K562 (cell line): ENCODE measurements at regions not wholly inside any gene's neighbourhood (a gene's known extent, or its start where the extent isn't known, plus 50 kb on each side); places are given as distances from the start of the nearest gene placed in this dataset.

Experiments used
- ATAC-seq: fragments of 200-7000 bp; cut with Tn5 transposase; 3 replicates; pipeline ENCODE4 v1.9.1; 2020; ENCODE audit warnings: moderate library complexity
- BruUV-seq: library from RNA; stranded (reverse); fragments of 400-500 nt; replicated peaks from 2 replicates; lab custom pipeline; 2021; lab: Mats Ljungman, UMichigan
- CTCF ChIA-PET: fragments of 300-600 bp; formaldehyde crosslinking; extraction: SDS; loops from one replicate; lab custom pipeline; 2021; ENCODE audit warnings: low intra/inter-chr PET ratio; lab: Yijun Ruan, JAX
- POLR2A ChIA-PET: fragments of 300-600, 350-650 bp; sonication (Branson Sonifier 250); formaldehyde crosslinking; extraction: SDS; loops from one replicate; lab custom pipeline; 2021; ENCODE audit warnings: antibody characterized with exemption, inconsistent platforms; lab: Yijun Ruan, JAX
- DNase-seq, 4 experiments: peaks; one replicate each; pipeline versions ENCODE4 v3.0.0 to v3.0.0-alpha.2; 2011 to 2018; ENCODE audit warnings: low spot score in 3 of 4, mixed read lengths in 3 of 4; ENCODE audit errors: extremely low read depth in 1 of 4
- FAIRE-seq: peaks from 2 replicates; lab custom pipeline; 2011; peaks lifted over from hg19 to GRCh38; lab: Jason Lieb, UNC
- H2AFZ ChIP-seq: 2 replicates; pipeline ENCODE4 v1.6.0; 2011; ENCODE audit warnings: low read depth, low read length, control low read depth, inconsistent platforms
- H3K27ac ChIP-seq: fragments of 200-600 bp; 3 replicates; pipeline ENCODE4 v1.8.0; 2011; ENCODE audit warnings: low read depth, mild to moderate bottlenecking, control low read depth, inconsistent platforms, low read length, moderate library complexity, mixed read lengths; ENCODE audit errors: extremely low read depth
- H3K27me3 ChIP-seq, 2 experiments: fragments of 300-600 bp in 1 of 2; 2 replicates in 1 of 2; 3 replicates in 1 of 2; pipeline versions ENCODE4 v1.6.0 to v1.8.0; 2011; ENCODE audit warnings: inconsistent platforms in 2 of 2, low read length in 2 of 2, mild to moderate bottlenecking in 1 of 2, mixed read lengths in 1 of 2, moderate library complexity in 1 of 2; ENCODE audit not compliant: control insufficient read depth in 2 of 2, insufficient read depth in 2 of 2
- H3K36me3 ChIP-seq: fragments of 300-600 bp; 3 replicates; pipeline ENCODE4 v1.8.0; 2011; ENCODE audit warnings: mild to moderate bottlenecking, low read length, inconsistent platforms; ENCODE audit not compliant: control insufficient read depth, insufficient read depth
- H3K4me1 ChIP-seq, 2 experiments: fragments of 200-600 bp in 1 of 2; replicated peaks in 1 of 2; 2 replicates in 1 of 2; 3 replicates in 1 of 2; pipeline versions ENCODE4 v1.5.1 to v1.8.0; 2011; ENCODE audit warnings: inconsistent platforms in 2 of 2, low read length in 2 of 2, mild to moderate bottlenecking in 1 of 2, mixed read lengths in 1 of 2, moderate library complexity in 1 of 2; ENCODE audit not compliant: control insufficient read depth in 2 of 2, insufficient read depth in 2 of 2
- H3K4me2 ChIP-seq: 2 replicates; pipeline ENCODE4 v1.6.1; 2011; ENCODE audit warnings: low read length, control low read depth, inconsistent platforms, mixed read lengths; ENCODE audit not compliant: insufficient read depth
- H3K4me3 ChIP-seq: fragments of 200-600 bp; sonication (generic), shearing (Covaris generic); 2 replicates; pipeline ENCODE4 v1.5.1; 2016; ENCODE audit warnings: control low read depth, inconsistent platforms
- H3K79me2 ChIP-seq: fragments of 200-600 bp; 3 replicates; pipeline ENCODE4 v1.8.0; 2011; ENCODE audit warnings: low read length, inconsistent platforms; ENCODE audit not compliant: control insufficient read depth, insufficient read depth
- H3K9ac ChIP-seq, 2 experiments: 2 replicates each; pipeline versions ENCODE4 v1.6.0 to v1.6.1; 2011; ENCODE audit warnings: low read depth in 2 of 2, low read length in 2 of 2, control low read depth in 1 of 2, inconsistent platforms in 1 of 2, mild to moderate bottlenecking in 1 of 2, mixed read lengths in 1 of 2; ENCODE audit not compliant: insufficient read depth in 1 of 2
- H3K9me1 ChIP-seq: one replicate; pipeline ENCODE4 v1.6.0; 2011; ENCODE audit warnings: inconsistent platforms, mild to moderate bottlenecking, low read length, moderate library complexity; ENCODE audit not compliant: control insufficient read depth, insufficient read depth
- H3K9me3 ChIP-seq: replicated peaks from 2 replicates; pipeline ENCODE4 v1.5.1; 2011; ENCODE audit warnings: low read depth, low read length, inconsistent platforms; ENCODE audit not compliant: control insufficient read depth, insufficient read depth
- H4K20me1 ChIP-seq: replicated peaks from 2 replicates; pipeline ENCODE4 v1.6.1; 2011; ENCODE audit warnings: low read length, inconsistent platforms, mixed read lengths; ENCODE audit not compliant: control insufficient read depth, insufficient read depth
- ARID3B ChIP-seq: fragments of 250-450 bp; sonication (Bioruptor Pico); IDR thresholded peaks from 2 replicates; pipeline ENCODE4 v1.4.0; 2020; ENCODE audit warnings: borderline replicate concordance
- CCNT2 ChIP-seq: IDR thresholded peaks from 2 replicates; pipeline ENCODE4 v1.6.1; 2011; ENCODE audit warnings: borderline replicate concordance, low read depth, mild to moderate bottlenecking, moderate library complexity, mixed read lengths, low read length; ENCODE audit not compliant: insufficient read length; ENCODE audit errors: extremely low read depth
- CHD2 ChIP-seq: IDR thresholded peaks from 2 replicates; pipeline ENCODE4 v1.6.1; 2011; ENCODE audit warnings: low read depth, low read length
- ELK3 ChIP-seq: fragments of 450-650 bp; formaldehyde crosslinking; IDR thresholded peaks from 2 replicates; pipeline ENCODE4 v1.4.0; 2020; ENCODE audit warnings: mild to moderate bottlenecking
- EP400 ChIP-seq: fragments of 450-650 bp; IDR thresholded peaks from 2 replicates; pipeline ENCODE4 v1.6.1; 2017; ENCODE audit warnings: antibody characterized with exemption, mild to moderate bottlenecking, moderate library complexity
- HMGN3 ChIP-seq: IDR thresholded peaks from 2 replicates; pipeline ENCODE4 v1.6.1; 2011; ENCODE audit warnings: borderline replicate concordance, low read depth, mild to moderate bottlenecking, mixed read lengths, low read length; ENCODE audit not compliant: insufficient read length; ENCODE audit errors: extremely low read depth
- MAFK ChIP-seq: IDR thresholded peaks from 2 replicates; pipeline ENCODE4 v1.6.1; 2011; ENCODE audit warnings: low read length, improper control_type of control experiment
- MTA2 ChIP-seq: fragments of 450-650 bp; IDR thresholded peaks from 2 replicates; pipeline ENCODE4 v1.6.1; 2016; ENCODE audit warnings: low read depth
- NRF1 ChIP-seq, 2 experiments: fragments of 450-650 bp; IDR thresholded peaks in 1 of 2; conservative IDR thresholded peaks in 1 of 2; 2 replicates each; pipeline ENCODE4 v1.6.1; 2014; ENCODE audit warnings: mild to moderate bottlenecking in 2 of 2
- ZFP1 ChIP-seq: fragments of 450-650 bp; formaldehyde crosslinking; IDR thresholded peaks from 2 replicates; pipeline ENCODE4 v1.4.0; 2020; ENCODE audit warnings: mild to moderate bottlenecking, mixed read lengths
- ZFP91 ChIP-seq: sonication (generic); formaldehyde crosslinking; IDR thresholded peaks from 2 replicates; pipeline ENCODE4 v1.8.0; 2022; ENCODE audit warnings: mild to moderate bottlenecking, missing genetic modification reagents
- ZNF253 ChIP-seq: fragments of 250-450 bp; sonication (Bioruptor Pico); conservative IDR thresholded peaks from 2 replicates; pipeline ENCODE4 v1.6.1; 2021; ENCODE audit warnings: mild to moderate bottlenecking
- ZNF695 ChIP-seq: fragments of 450-650 bp; formaldehyde crosslinking; IDR thresholded peaks from 2 replicates; pipeline ENCODE4 v1.4.0; 2020; ENCODE audit warnings: mild to moderate bottlenecking, moderate library complexity
- ZSCAN32 ChIP-seq: fragments of 450-650 bp; formaldehyde crosslinking; IDR thresholded peaks from 2 replicates; pipeline ENCODE4 v1.4.0; 2020; ENCODE audit warnings: mild to moderate bottlenecking, moderate library complexity
- WGBS: fragments of 100-300 bp; shearing (Covaris generic); methylation state at CpG from one replicate; pipeline ENCODE4 v1.1.6; 2016; ENCODE audit warnings: low coverage, mixed read lengths; ENCODE audit not compliant: insufficient coverage; ENCODE audit errors: missing lambda C conversion rate; 5-methylcytosine and 5-hydroxymethylcytosine counted together
- in situ Hi-C: fragments of 300-500 bp; cut with MboI; formaldehyde crosslinking; loops from 4 replicates; pipeline ENCODE4 v1.15.0; 2018; ENCODE audit warnings: inconsistent platforms, mixed read lengths
- intact Hi-C: fragments of 100-400 bp; cut with micrococcal nuclease; formaldehyde crosslinking; loops from 2 replicates; pipeline ENCODE4 v1.14.2; 2022

- Histone ChIP-seq H3K9me1 (no peaks in the 10 kb centered on the region), H3K4me3 (no peak overlapping the region), H3K4me1 (peaks cover 3 to 20% of the 10 kb centered on the region in 2 experiments), H4K20me1 (no peaks in the 10 kb centered on the region), H3K9ac (no peak overlapping the region), H2AFZ (no peak overlapping the region; the same call in 1 of the 2 replicates), H3K4me2 (no peak overlapping the region), H3K27me3 (no peaks in the 10 kb centered on the region), H3K36me3 (no peaks in the 10 kb centered on the region), H3K9me3 (no peaks in the 10 kb centered on the region), H3K27ac (no peak overlapping the region), H3K79me2 (no peaks in the 10 kb centered on the region)
- 100% methylated on average over 2 of the region's 2 CpGs for WGBS
- no TSS peak for BruUV-seq
- intact Hi-C loops (no loop called here), in situ Hi-C loops (no loop called here)
- ChIA-PET POLR2A (interaction anchor here (1.1 to 2.9 kb wide), 2 partner anchors 24 to 42 kb away, joined by 3 to 11 read pairs; a partner anchor contains a TSS), CTCF (no interaction called here)
- TF ChIP-seq ZNF253 (CRISPR knock-in tag) = no peak
- no peak for TF ChIP-seq ZSCAN32 (CRISPR knock-in tag)
- TF ChIP-seq CCNT2 = no peak
- no peak for TF ChIP-seq EP400
- no peak for TF ChIP-seq ARID3B (CRISPR knock-in tag)
- no peak for TF ChIP-seq HMGN3
- TF ChIP-seq MAFK = no peak
- no peak for TF ChIP-seq CHD2
- TF ChIP-seq MTA2 = no peak
- TF ChIP-seq ZFP91 (CRISPR knock-in tag) = no peak
- TF ChIP-seq NRF1 (conservative IDR thresholded peaks at IDR 0.05 in 1 of 2, IDR thresholded peaks at IDR 0.05 in 1 of 2) = no peak
- no peak for TF ChIP-seq ELK3 (CRISPR knock-in tag)
- no peak for TF ChIP-seq ZNF695
- TF ChIP-seq ZFP1 (CRISPR knock-in tag) = no peak
- FAIRE-seq (no peak), ATAC-seq (no peak), DNase-seq (no peak)
These were observed 129.4 kb downstream of the OR2B2 start for GRCh38 chr6:27782748-27783147.
